ENCODE measurements at regions not wholly inside any gene's neighbourhood (a gene's known extent, or its start where the extent isn't known, plus 50 kb on each side); places are given as distances from the start of the nearest gene placed in this dataset.

DNA sequence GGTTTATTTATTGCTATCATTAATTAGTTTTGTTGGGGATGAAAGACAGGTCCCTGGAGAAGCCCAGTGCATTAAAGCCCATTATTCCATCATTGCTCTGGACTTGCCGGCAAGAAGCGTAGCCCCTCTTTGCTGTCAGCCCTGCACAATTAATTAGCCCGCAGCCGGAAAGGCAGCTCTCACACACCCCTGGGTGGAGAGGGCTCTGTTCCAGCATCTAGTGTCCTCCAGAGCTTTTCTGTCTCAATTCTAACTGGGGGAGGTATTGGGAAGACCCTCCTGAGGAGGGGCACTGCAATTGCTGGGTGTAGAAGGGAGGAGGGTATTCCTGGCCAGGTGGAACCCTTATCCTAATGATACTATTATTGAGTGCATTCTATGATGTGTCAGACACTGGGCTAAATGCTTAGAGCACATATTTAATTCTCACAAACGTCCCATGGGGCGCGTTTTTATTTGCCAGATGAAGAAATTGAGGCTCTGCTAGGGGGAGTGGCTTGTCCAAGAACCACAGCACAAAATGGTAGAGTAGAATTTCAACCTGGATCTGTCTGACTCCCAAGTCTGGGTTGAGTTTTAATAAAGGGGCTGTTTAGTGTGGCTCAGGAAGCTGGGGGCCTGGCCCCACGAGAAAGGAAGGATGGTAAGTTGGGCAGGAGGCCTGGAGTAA, 148.1 kb upstream of the PCBD1 start:
- no peaks in the 10 kb centered on the region for H3K9me3 ChIP-seq (ENCODE audit: insufficient read depth, low read depth)
- H2AFZ ChIP-seq, result no peak overlapping the region
- no peaks in the 10 kb centered on the region for H3K36me3 ChIP-seq (ENCODE audit: low read depth)
- H3K4me3 ChIP-seq, result no peak overlapping the region
- intact Hi-C loops (cut with micrococcal nuclease; ENCODE audit: unreplicated experiment), result no loop called here
- BruUV-seq (replicated peaks), result no TSS peak
- H3K9me2 ChIP-seq (ENCODE audit: insufficient read depth), result no peaks in the 10 kb centered on the region
- no peaks in the 10 kb centered on the region for H3F3A ChIP-seq (ENCODE audit: insufficient read depth, low read depth)
- POLR2A ChIA-PET (ENCODE audit: unreplicated experiment), result no interaction called here
- H3K4me2 ChIP-seq, result no peak overlapping the region
- no peak for TF ChIP-seq CTCF (conservative IDR thresholded peaks at IDR 0.05)
- TF ChIP-seq EZH2 (IDR thresholded peaks at IDR 0.05; ENCODE audit: low read depth), result no peak
- H4K20me1 ChIP-seq (ENCODE audit: insufficient read depth), result no peaks in the 10 kb centered on the region
- H3K4me1 ChIP-seq (replicated peaks; ENCODE audit: insufficient read depth), result no peaks in the 10 kb centered on the region
- no peak for DNase-seq
- H3K79me2 ChIP-seq (ENCODE audit: low read depth), result no peaks in the 10 kb centered on the region
- peaks cover 85% of the 10 kb centered on the region for H3K27me3 ChIP-seq (ENCODE audit: insufficient read depth, low read depth)
- CTCF ChIA-PET, result no interaction called here
- no peak overlapping the region for H3K27ac ChIP-seq

DNA sequence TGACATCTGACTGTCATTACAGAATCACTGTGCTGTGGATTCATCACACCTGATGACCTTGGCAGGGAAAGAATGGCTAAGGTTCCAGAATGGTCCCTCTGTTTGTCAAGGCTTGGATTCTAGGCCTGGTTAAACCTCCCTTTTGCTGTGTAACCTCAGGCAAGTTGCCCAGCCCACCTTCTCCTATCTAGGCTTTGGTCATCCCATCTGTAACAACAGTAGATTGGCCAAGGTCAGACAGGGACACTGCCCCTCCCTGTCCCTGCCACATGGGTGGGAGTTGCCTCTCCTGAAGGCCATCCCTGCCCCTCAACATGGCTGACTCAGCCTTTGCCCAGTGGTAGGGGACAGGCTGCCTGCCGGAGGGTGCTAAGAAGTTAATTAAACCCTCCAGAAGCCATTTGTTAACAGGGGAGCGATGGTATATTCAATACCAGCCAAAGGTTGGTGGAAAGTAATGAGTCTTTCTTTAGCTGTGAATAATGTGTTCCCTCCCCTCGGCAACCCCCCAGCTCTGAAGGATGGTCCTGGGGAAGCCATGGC, 149.8 kb upstream of the PCBD1 start:
- intact Hi-C loops (cut with micrococcal nuclease; ENCODE audit: unreplicated experiment), result no loop called here
- POLR2A ChIA-PET (ENCODE audit: unreplicated experiment), result no interaction called here
- Histone ChIP-seq H3K27me3 (ENCODE audit: insufficient read depth, low read depth) (peaks cover 82% of the 10 kb centered on the region), H3K79me2 (ENCODE audit: low read depth) (no peaks in the 10 kb centered on the region), H3F3A (ENCODE audit: insufficient read depth, low read depth) (no peaks in the 10 kb centered on the region), H2AFZ (no peak overlapping the region), H3K4me3 (no peak overlapping the region), H3K9me3 (ENCODE audit: insufficient read depth, low read depth) (no peaks in the 10 kb centered on the region), H4K20me1 (ENCODE audit: insufficient read depth) (no peaks in the 10 kb centered on the region), H3K9me2 (ENCODE audit: insufficient read depth) (no peaks in the 10 kb centered on the region), H3K4me2 (no peak overlapping the region), H3K4me1 (replicated peaks; ENCODE audit: insufficient read depth) (no peaks in the 10 kb centered on the region), H3K36me3 (ENCODE audit: low read depth) (no peaks in the 10 kb centered on the region), H3K27ac (no peak overlapping the region)
- no peak for DNase-seq
- no TSS peak for BruUV-seq (replicated peaks)
- CTCF ChIA-PET, result no interaction called here
- no peak for TF ChIP-seq EZH2 (IDR thresholded peaks at IDR 0.05; ENCODE audit: low read depth)
- TF ChIP-seq CTCF (conservative IDR thresholded peaks at IDR 0.05), result no peak

- Histone ChIP-seq H3K27ac (no peak overlapping the region), H3K9me2 (ENCODE audit: insufficient read depth) (no peaks in the 10 kb centered on the region), H3F3A (ENCODE audit: insufficient read depth, low read depth) (no peaks in the 10 kb centered on the region), H3K4me3 (no peak overlapping the region), H3K4me2 (no peak overlapping the region), H3K79me2 (ENCODE audit: low read depth) (no peaks in the 10 kb centered on the region), H3K4me1 (replicated peaks; ENCODE audit: insufficient read depth) (no peaks in the 10 kb centered on the region), H3K27me3 (ENCODE audit: insufficient read depth, low read depth) (peaks cover 81% of the 10 kb centered on the region), H3K36me3 (ENCODE audit: low read depth) (no peaks in the 10 kb centered on the region), H2AFZ (no peak overlapping the region), H4K20me1 (ENCODE audit: insufficient read depth) (no peaks in the 10 kb centered on the region), H3K9me3 (ENCODE audit: insufficient read depth, low read depth) (no peaks in the 10 kb centered on the region)
- intact Hi-C loops (cut with micrococcal nuclease; ENCODE audit: unreplicated experiment), result no loop called here
- DNase-seq, result no peak
- TF ChIP-seq CTCF (conservative IDR thresholded peaks at IDR 0.05) (no peak), EZH2 (IDR thresholded peaks at IDR 0.05; ENCODE audit: low read depth) (no peak)
- ChIA-PET CTCF (no interaction called here), POLR2A (ENCODE audit: unreplicated experiment) (interaction anchor here (0.5 kb wide), 1 partner anchor 46 kb away, joined by 3 read pairs; no protein-coding TSS in a partner anchor)
- no TSS peak for BruUV-seq (replicated peaks)
These were observed 150.6 kb upstream of the PCBD1 start for GRCh38 chr10:71038921-71039320.
